ENCODE measurements at regions not wholly inside any gene's neighbourhood (a gene's known extent, or its start where the extent isn't known, plus 50 kb on each side); places are given as distances from the start of the nearest gene placed in this dataset.

GRCh38 chr4:164337219-164337944, 416.5 kb upstream of the SMIM31 start:
- TF ChIP-seq CTCF (IDR thresholded peaks at IDR 0.05) (no peak), EZH2 (IDR thresholded peaks at IDR 0.05) (no peak)
